HG03457 (cell line): ENCODE measurements at regions not wholly inside any gene's neighbourhood (a gene's known extent, or its start where the extent isn't known, plus 50 kb on each side); places are given as distances from the start of the nearest gene placed in this dataset.
"Not testable (repeated sequence)": the region's sequence is repeated elsewhere in the genome, so short reads cannot be mapped to it uniquely, and the experiment has no call there.

Experiments used
- ATAC-seq: cut with Tn5 transposase; IDR thresholded peaks from one replicate; pipeline ENCODE4 v1.9.1; 2021; ENCODE audit warnings: moderate number of reproducible peaks; ENCODE audit not compliant: unreplicated experiment

GRCh38 chr11:56883371-56883987, 105.2 kb upstream of the OR5AK2 start:
- ATAC-seq: no peak

- ATAC-seq: no peak
Observed at GRCh38 chr11:56876621-56877275, 112.0 kb upstream of the OR5AK2 start.

GRCh38 chr11:56855217-56855616, 106.7 kb upstream of the OR9G4 start:
- no peak for ATAC-seq

- no peak for ATAC-seq
Observed at GRCh38 chr11:56852131-56852530, 103.6 kb upstream of the OR9G4 start.

- no peak for ATAC-seq
Observed at GRCh38 chr11:56849852-56850251, 101.4 kb upstream of the OR9G4 start.

GRCh38 chr11:56849250-56849649, 100.8 kb upstream of the OR9G4 start:
- no peak for ATAC-seq

GRCh38 chr11:56848141-56848809, 99.8 kb upstream of the OR9G4 start:
- no peak for ATAC-seq

- no peak for ATAC-seq
Observed at GRCh38 chr11:56846631-56847576, 98.4 kb upstream of the OR9G4 start.

- no peak for ATAC-seq
Observed at GRCh38 chr11:56845121-56845732, 96.7 kb upstream of the OR9G4 start.

GRCh38 chr11:56843816-56844215, 95.3 kb upstream of the OR9G4 start:
- ATAC-seq: no peak

GRCh38 chr11:56842814-56843794, 94.6 kb upstream of the OR9G4 start:
- ATAC-seq: no peak

- no peak for ATAC-seq
Observed at GRCh38 chr11:56841210-56841810, 92.8 kb upstream of the OR9G4 start.

- not testable (repeated sequence) for ATAC-seq
Observed at GRCh38 chr11:56827357-56827756, 78.9 kb upstream of the OR9G4 start.

GRCh38 chr11:56819916-56820315, 71.4 kb upstream of the OR9G4 start:
- no peak for ATAC-seq

GRCh38 chr11:56817661-56818060, 69.2 kb upstream of the OR9G4 start:
- ATAC-seq: no peak

- no peak for ATAC-seq
Observed at GRCh38 chr11:56816259-56816658, 67.8 kb upstream of the OR9G4 start.

- ATAC-seq: no peak
Observed at GRCh38 chr11:56808326-56808725, 59.8 kb upstream of the OR9G4 start.

- no peak for ATAC-seq
Observed at GRCh38 chr11:56799691-56800210, 51.3 kb upstream of the OR9G4 start.
